TTC549 (cell line): ENCODE measurements at regions not wholly inside any gene's neighbourhood (a gene's known extent, or its start where the extent isn't known, plus 50 kb on each side); places are given as distances from the start of the nearest gene placed in this dataset.

Experiments
- FAIRE-seq: peaks from 2 replicates; lab custom pipeline; 2012; peaks lifted over from hg19 to GRCh38; lab: Jason Lieb, UNC

- no peak for FAIRE-seq
Measured at GRCh38 chr14:38762845-38763244, 340.2 kb downstream of the SEC23A start.

GRCh38 chr14:38762426-38762825 is 340.6 kb downstream of the SEC23A start:
- FAIRE-seq = no peak

GRCh38 chr14:38761033-38761432 is 342.0 kb downstream of the SEC23A start:
- FAIRE-seq = no peak

- FAIRE-seq = no peak
Measured at GRCh38 chr14:38758661-38759060, 344.4 kb downstream of the SEC23A start.

GRCh38 chr14:38755036-38755435 is 348.0 kb downstream of the SEC23A start:
- FAIRE-seq = no peak

- FAIRE-seq = no peak
Measured at GRCh38 chr14:38752750-38753149, 350.3 kb downstream of the SEC23A start.

- no peak for FAIRE-seq
Measured at GRCh38 chr14:38752341-38752740, 350.7 kb downstream of the SEC23A start.

- no peak for FAIRE-seq
Measured at GRCh38 chr14:38751459-38751858, 351.6 kb downstream of the SEC23A start.

GRCh38 chr14:38749936-38750335 is 353.1 kb downstream of the SEC23A start:
- no peak for FAIRE-seq

- FAIRE-seq = no peak
Measured at GRCh38 chr14:38745861-38746260, 357.2 kb downstream of the SEC23A start.

GRCh38 chr14:38743966-38744584 is 359.0 kb downstream of the SEC23A start:
- FAIRE-seq = no peak

- FAIRE-seq = no peak
Measured at GRCh38 chr14:38737686-38738407, 365.2 kb downstream of the SEC23A start.

GRCh38 chr14:38735005-38735404 is 368.0 kb downstream of the SEC23A start:
- FAIRE-seq = no peak

GRCh38 chr14:38731962-38732361 is 371.1 kb downstream of the SEC23A start:
- no peak for FAIRE-seq

- FAIRE-seq = no peak
Measured at GRCh38 chr14:38730420-38730819, 372.6 kb downstream of the SEC23A start.

- FAIRE-seq = no peak
Measured at GRCh38 chr14:38727731-38728130, 375.3 kb downstream of the SEC23A start.

- FAIRE-seq = no peak
Measured at GRCh38 chr14:38724621-38725020, 378.4 kb downstream of the SEC23A start.

- no peak for FAIRE-seq
Measured at GRCh38 chr14:38723959-38724358, 379.1 kb downstream of the SEC23A start.

GRCh38 chr14:38723277-38723676 is 379.8 kb downstream of the SEC23A start:
- no peak for FAIRE-seq

GRCh38 chr14:38721822-38722431 is 381.1 kb downstream of the SEC23A start:
- no peak for FAIRE-seq

GRCh38 chr14:38718519-38718918 is 384.5 kb downstream of the SEC23A start:
- FAIRE-seq = no peak

GRCh38 chr14:38716926-38717325 is 386.1 kb downstream of the SEC23A start:
- FAIRE-seq = no peak

GRCh38 chr14:38710881-38711280 is 392.2 kb downstream of the SEC23A start:
- no peak for FAIRE-seq

- FAIRE-seq = no peak
Measured at GRCh38 chr14:38710196-38710595, 392.8 kb downstream of the SEC23A start.
